Keratinocyte (primary cell): ENCODE measurements at regions not wholly inside any gene's neighbourhood (a gene's known extent, or its start where the extent isn't known, plus 50 kb on each side); places are given as distances from the start of the nearest gene placed in this dataset.

Source experiments
- DNase-seq: peaks from one replicate; pipeline ENCODE4 v3.0.0-alpha.2; 2011; ENCODE audit warnings: low read depth, missing footprints, low spot score
- FAIRE-seq: peaks from 2 replicates; lab custom pipeline; 2011; peaks lifted over from hg19 to GRCh38; lab: Jason Lieb, UNC
- H2AFZ ChIP-seq: 2 replicates; pipeline ENCODE4 v1.6.0; 2012; ENCODE audit warnings: low read length, control low read depth, inconsistent platforms; ENCODE audit not compliant: control insufficient read depth
- H3K27ac ChIP-seq: 2 replicates; pipeline ENCODE4 v1.5.1; 2011; ENCODE audit warnings: low read length; ENCODE audit not compliant: control insufficient read depth, insufficient read depth
- H3K27me3 ChIP-seq: 3 replicates; pipeline ENCODE4 v1.6.0; 2011; ENCODE audit warnings: low read length; ENCODE audit not compliant: control insufficient read depth, insufficient read depth; ENCODE audit errors: extremely low read depth
- H3K36me3 ChIP-seq, 2 experiments: 2 replicates in 1 of 2; 3 replicates in 1 of 2; pipeline ENCODE4 v1.5.1; 2011; ENCODE audit warnings: low read length in 2 of 2, mild to moderate bottlenecking in 1 of 2; ENCODE audit not compliant: control insufficient read depth in 2 of 2, insufficient read depth in 2 of 2; ENCODE audit errors: extremely low read depth in 1 of 2
- H3K4me1 ChIP-seq: 3 replicates; pipeline ENCODE4 v1.5.1; 2011; ENCODE audit warnings: low read length; ENCODE audit not compliant: control insufficient read depth, insufficient read depth; ENCODE audit errors: extremely low read depth
- H3K4me2 ChIP-seq: 3 replicates; pipeline ENCODE4 v1.6.0; 2011; ENCODE audit warnings: low read depth, low read length; ENCODE audit not compliant: control insufficient read depth, insufficient read depth; ENCODE audit errors: extremely low read depth
- H3K4me3 ChIP-seq, 3 experiments: fragments of 200-600 bp in 1 of 3; sonication (generic) in 1 of 3; 2 replicates in 2 of 3; 3 replicates in 1 of 3; pipeline ENCODE4 v1.5.1; 2011 to 2016; ENCODE audit warnings: low read length in 3 of 3, mild to moderate bottlenecking in 3 of 3, control low read depth in 2 of 3, inconsistent platforms in 1 of 3, low read depth in 1 of 3, mixed read lengths in 1 of 3, mixed run types in 1 of 3, moderate library complexity in 1 of 3; ENCODE audit not compliant: control insufficient read depth in 2 of 3, insufficient read depth in 2 of 3; ENCODE audit errors: extremely low read depth in 1 of 3
- H3K79me2 ChIP-seq: 2 replicates; pipeline ENCODE4 v1.6.0; 2012; ENCODE audit warnings: low read length; ENCODE audit not compliant: control insufficient read depth, insufficient read depth
- H3K9ac ChIP-seq: 3 replicates; pipeline ENCODE4 v1.6.0; 2011; ENCODE audit warnings: low read length; ENCODE audit not compliant: control insufficient read depth, insufficient read depth; ENCODE audit errors: extremely low read depth
- H3K9me1 ChIP-seq: 3 replicates; pipeline ENCODE4 v1.6.0; 2011; ENCODE audit warnings: low read length; ENCODE audit not compliant: control insufficient read depth, insufficient read depth; ENCODE audit errors: extremely low read depth
- H3K9me3 ChIP-seq: 2 replicates; pipeline ENCODE4 v1.5.1; 2012; ENCODE audit warnings: low read depth, low read length; ENCODE audit not compliant: control insufficient read depth
- H4K20me1 ChIP-seq: 3 replicates; pipeline ENCODE4 v1.6.0; 2011; ENCODE audit warnings: low read length; ENCODE audit not compliant: control insufficient read depth, insufficient read depth; ENCODE audit errors: extremely low read depth
- EZH2 ChIP-seq: IDR thresholded peaks from one replicate; pipeline ENCODE4 v1.6.1; 2012; ENCODE audit warnings: inconsistent platforms, mild to moderate bottlenecking, low read length, moderate library complexity
- dilution Hi-C: fragments of 300-500 bp; cut with MboI; formaldehyde crosslinking; loops from one replicate; pipeline ENCODE4 v1.7.0; 2020; ENCODE audit warnings: low sequenced_read_pairs; ENCODE audit not compliant: extremely low pct_ligation_motif_present
- TF ChIP-seq, protein P1 (sequence below), 3 experiments: IDR thresholded peaks in 1 of 3; conservative IDR thresholded peaks in 1 of 3; optimal IDR thresholded peaks in 1 of 3; 2 replicates in 2 of 3; 3 replicates in 1 of 3; pipeline versions ENCODE3 to v1.5.1; 2011; ENCODE audit warnings: low read length in 3 of 3, mild to moderate bottlenecking in 3 of 3, moderate library complexity in 2 of 3, control low read depth in 1 of 3, inconsistent platforms in 1 of 3; ENCODE audit not compliant: insufficient read depth in 2 of 3; ENCODE audit errors: extremely low read depth in 1 of 3

DNA sequence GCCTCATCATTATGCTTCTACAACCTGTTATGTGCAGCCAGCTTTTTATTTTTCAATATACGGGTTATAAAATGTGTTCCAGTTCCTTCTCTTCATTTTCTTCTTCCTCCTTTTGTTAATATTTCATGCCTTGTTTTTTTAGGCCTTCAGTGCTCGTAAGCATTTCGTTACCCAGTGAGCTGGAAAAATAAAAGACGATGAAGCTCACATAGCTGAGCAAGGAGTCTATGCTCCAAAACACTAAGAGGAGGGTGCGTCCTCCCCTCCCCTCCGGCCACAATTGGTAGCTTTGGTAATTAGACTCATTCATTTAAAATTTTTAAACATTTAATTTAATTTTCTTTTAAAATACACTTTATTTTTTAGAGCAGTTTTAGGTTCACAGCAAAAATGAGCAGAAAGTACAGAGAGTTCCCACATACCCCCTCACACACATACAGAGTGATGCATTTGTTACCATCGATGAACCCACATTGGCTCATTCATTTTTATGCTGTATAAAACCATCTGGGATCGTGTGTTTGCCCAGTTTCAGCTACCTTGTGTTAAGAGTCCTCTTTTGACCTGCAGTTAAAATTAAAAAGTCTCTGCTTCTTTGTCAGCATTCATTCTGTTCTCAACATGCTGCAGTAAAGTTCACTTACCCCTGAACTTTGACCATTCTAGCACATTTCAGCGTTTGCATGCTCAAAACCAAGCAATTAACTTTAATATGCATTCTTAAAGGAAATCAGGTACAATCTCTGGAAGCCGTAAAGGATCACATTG lies 223.9 kb downstream of the LACC1 start:
- TF ChIP-seq, protein P1, sequence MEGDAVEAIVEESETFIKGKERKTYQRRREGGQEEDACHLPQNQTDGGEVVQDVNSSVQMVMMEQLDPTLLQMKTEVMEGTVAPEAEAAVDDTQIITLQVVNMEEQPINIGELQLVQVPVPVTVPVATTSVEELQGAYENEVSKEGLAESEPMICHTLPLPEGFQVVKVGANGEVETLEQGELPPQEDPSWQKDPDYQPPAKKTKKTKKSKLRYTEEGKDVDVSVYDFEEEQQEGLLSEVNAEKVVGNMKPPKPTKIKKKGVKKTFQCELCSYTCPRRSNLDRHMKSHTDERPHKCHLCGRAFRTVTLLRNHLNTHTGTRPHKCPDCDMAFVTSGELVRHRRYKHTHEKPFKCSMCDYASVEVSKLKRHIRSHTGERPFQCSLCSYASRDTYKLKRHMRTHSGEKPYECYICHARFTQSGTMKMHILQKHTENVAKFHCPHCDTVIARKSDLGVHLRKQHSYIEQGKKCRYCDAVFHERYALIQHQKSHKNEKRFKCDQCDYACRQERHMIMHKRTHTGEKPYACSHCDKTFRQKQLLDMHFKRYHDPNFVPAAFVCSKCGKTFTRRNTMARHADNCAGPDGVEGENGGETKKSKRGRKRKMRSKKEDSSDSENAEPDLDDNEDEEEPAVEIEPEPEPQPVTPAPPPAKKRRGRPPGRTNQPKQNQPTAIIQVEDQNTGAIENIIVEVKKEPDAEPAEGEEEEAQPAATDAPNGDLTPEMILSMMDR (optimal IDR thresholded peaks at IDR 0.05 in 1 of 3, IDR thresholded peaks at IDR 0.05 in 1 of 3, conservative IDR thresholded peaks at IDR 0.05 in 1 of 3; ENCODE audit: extremely low read depth in 1 of 3, insufficient read depth in 2 of 3, low read length in 3 of 3): no peak
- no peak for TF ChIP-seq EZH2
- no peaks in the 10 kb centered on the region for H4K20me1 ChIP-seq
- H3K4me3 ChIP-seq: no peak overlapping the region
- DNase-seq (no peak), FAIRE-seq (no peak)
- no peak overlapping the region for H3K4me2 ChIP-seq
- H3K79me2 ChIP-seq: no peaks in the 10 kb centered on the region
- no peaks in the 10 kb centered on the region for H3K9me3 ChIP-seq
- H3K9me1 ChIP-seq: no peaks in the 10 kb centered on the region
- no peak overlapping the region for H2AFZ ChIP-seq
- H3K9ac ChIP-seq: no peak overlapping the region
- peaks cover 16% of the 10 kb centered on the region for H3K4me1 ChIP-seq
- no peak overlapping the region for H3K27ac ChIP-seq
- H3K27me3 ChIP-seq: no peaks in the 10 kb centered on the region
- dilution Hi-C loops: no loop called here
- no peaks in the 10 kb centered on the region for H3K36me3 ChIP-seq

DNA sequence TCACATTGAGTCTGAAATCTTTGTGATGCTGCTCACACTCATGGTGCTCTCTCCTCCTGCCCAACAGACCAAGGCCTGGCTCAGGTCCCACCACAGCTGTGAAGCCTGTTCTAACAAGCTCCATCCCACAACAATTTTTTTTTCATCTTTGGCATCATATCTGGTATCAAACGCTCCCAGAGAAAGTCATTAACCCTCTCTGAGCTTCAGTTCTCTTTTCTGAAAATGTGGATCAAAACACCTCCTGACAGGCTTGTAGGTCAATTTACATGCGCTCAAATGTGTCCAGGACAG lies 224.4 kb downstream of the LACC1 start:
- no peak overlapping the region for H3K4me3 ChIP-seq
- no peak overlapping the region for H3K27ac ChIP-seq
- no peaks in the 10 kb centered on the region for H3K9me1 ChIP-seq
- H3K36me3 ChIP-seq: no peaks in the 10 kb centered on the region
- no peak for TF ChIP-seq EZH2
- TF ChIP-seq, protein P1 (optimal IDR thresholded peaks at IDR 0.05 in 1 of 3, IDR thresholded peaks at IDR 0.05 in 1 of 3, conservative IDR thresholded peaks at IDR 0.05 in 1 of 3; ENCODE audit: extremely low read depth in 1 of 3, insufficient read depth in 2 of 3, low read length in 3 of 3): no peak
- no peaks in the 10 kb centered on the region for H4K20me1 ChIP-seq
- DNase-seq (no peak), FAIRE-seq (peak; percentile 72)
- H3K9me3 ChIP-seq: no peaks in the 10 kb centered on the region
- no peak overlapping the region for H2AFZ ChIP-seq
- no peak overlapping the region for H3K9ac ChIP-seq
- dilution Hi-C loops: no loop called here
- peaks cover 17% of the 10 kb centered on the region for H3K4me1 ChIP-seq
- no peaks in the 10 kb centered on the region for H3K27me3 ChIP-seq
- no peaks in the 10 kb centered on the region for H3K79me2 ChIP-seq
- no peak overlapping the region for H3K4me2 ChIP-seq
